Keratinocyte (primary cell): ENCODE measurements at regions not wholly inside any gene's neighbourhood (a gene's known extent, or its start where the extent isn't known, plus 50 kb on each side); places are given as distances from the start of the nearest gene placed in this dataset.

Source experiments
- CTCF ChIP-seq, 3 experiments: IDR thresholded peaks in 1 of 3; conservative IDR thresholded peaks in 1 of 3; optimal IDR thresholded peaks in 1 of 3; 2 replicates in 2 of 3; 3 replicates in 1 of 3; pipeline versions ENCODE3 to v1.5.1; 2011; ENCODE audit warnings: low read length in 3 of 3, mild to moderate bottlenecking in 3 of 3, moderate library complexity in 2 of 3, control low read depth in 1 of 3, inconsistent platforms in 1 of 3; ENCODE audit not compliant: insufficient read depth in 2 of 3; ENCODE audit errors: extremely low read depth in 1 of 3
- EZH2 ChIP-seq: IDR thresholded peaks from one replicate; pipeline ENCODE4 v1.6.1; 2012; ENCODE audit warnings: inconsistent platforms, mild to moderate bottlenecking, low read length, moderate library complexity

GRCh38 chr7:36010656-36011587 lies 142.1 kb upstream of the EEPD1 start:
- TF ChIP-seq CTCF (optimal IDR thresholded peaks at IDR 0.05 in 1 of 3, IDR thresholded peaks at IDR 0.05 in 1 of 3, conservative IDR thresholded peaks at IDR 0.05 in 1 of 3; ENCODE audit: extremely low read depth in 1 of 3, insufficient read depth in 2 of 3, low read length in 3 of 3) (no peak), EZH2 (no peak)
